HFFc6 (cell line): ENCODE measurements at regions not wholly inside any gene's neighbourhood (a gene's known extent, or its start where the extent isn't known, plus 50 kb on each side); places are given as distances from the start of the nearest gene placed in this dataset.

Source experiments
- DNase-seq: peaks from one replicate; pipeline ENCODE4 v3.0.0-alpha.2; 2018
- H3K27ac Mint-ChIP-seq: 2 replicates; pipeline ENCODE4 v1.8.0; 2020; ENCODE audit warnings: mild to moderate bottlenecking, mixed read lengths
- H3K27me3 Mint-ChIP-seq: 2 replicates; pipeline ENCODE4 v1.8.0; 2021; ENCODE audit warnings: mild to moderate bottlenecking, moderate library complexity, mixed read lengths; ENCODE audit not compliant: insufficient read depth
- H3K36me3 Mint-ChIP-seq: 2 replicates; pipeline ENCODE4 v1.8.0; 2021; ENCODE audit warnings: low read depth, mixed read lengths
- H3K4me1 Mint-ChIP-seq: 2 replicates; pipeline ENCODE4 v1.8.0; 2020; ENCODE audit warnings: low read depth, mixed read lengths
- H3K4me3 Mint-ChIP-seq: 2 replicates; pipeline ENCODE4 v1.8.0; 2020; ENCODE audit warnings: mild to moderate bottlenecking, moderate library complexity, mixed read lengths
- H3K9me3 Mint-ChIP-seq: 2 replicates; pipeline ENCODE4 v1.8.0; 2020; ENCODE audit warnings: mild to moderate bottlenecking, mixed read lengths
- TF ChIP-seq, protein P1 (sequence below): fragments of 200-600 bp; sonication (generic); IDR thresholded peaks from 2 replicates; pipeline ENCODE4 v1.5.0; 2021; ENCODE audit warnings: antibody characterized with exemption, mild to moderate bottlenecking

DNA sequence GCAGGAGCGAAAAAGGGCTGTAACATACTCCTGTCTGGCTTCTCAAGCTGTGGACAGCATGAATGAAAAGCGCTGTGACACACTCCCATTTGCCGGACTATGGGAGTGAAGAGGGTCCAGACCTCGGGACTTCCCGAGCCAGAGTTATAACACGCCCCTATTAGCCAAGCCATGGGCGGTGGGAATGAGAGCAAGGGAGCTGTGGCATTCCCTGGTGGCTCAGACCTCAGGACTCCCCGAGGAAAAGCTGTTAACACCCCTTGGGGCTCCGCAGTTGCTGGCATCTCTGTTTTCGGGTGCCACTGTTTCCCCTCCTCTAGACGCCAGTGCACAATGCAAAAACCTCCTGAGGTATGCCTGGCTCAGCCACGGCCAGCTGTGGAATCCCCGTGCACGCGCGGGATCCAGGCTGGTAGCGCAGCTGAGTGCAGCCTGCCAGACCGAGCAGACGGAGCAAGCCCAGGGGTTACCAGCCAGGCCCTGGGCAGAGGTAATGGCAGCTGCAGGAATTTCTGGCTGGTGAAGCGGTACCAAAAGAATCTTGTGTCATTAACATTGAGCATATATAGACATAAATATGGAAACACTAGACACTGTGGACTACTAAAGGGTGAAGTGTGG is 1534.6 kb upstream of the PRR20A start:
- Mint-ChIP-seq H3K36me3 (no peaks in the 10 kb centered on the region), H3K27me3 (no peaks in the 10 kb centered on the region), H3K4me3 (no peak overlapping the region), H3K4me1 (no peaks in the 10 kb centered on the region), H3K9me3 (peaks cover 14% of the 10 kb centered on the region), H3K27ac (no peak overlapping the region)
- DNase-seq, result no peak
- TF ChIP-seq, protein P1, sequence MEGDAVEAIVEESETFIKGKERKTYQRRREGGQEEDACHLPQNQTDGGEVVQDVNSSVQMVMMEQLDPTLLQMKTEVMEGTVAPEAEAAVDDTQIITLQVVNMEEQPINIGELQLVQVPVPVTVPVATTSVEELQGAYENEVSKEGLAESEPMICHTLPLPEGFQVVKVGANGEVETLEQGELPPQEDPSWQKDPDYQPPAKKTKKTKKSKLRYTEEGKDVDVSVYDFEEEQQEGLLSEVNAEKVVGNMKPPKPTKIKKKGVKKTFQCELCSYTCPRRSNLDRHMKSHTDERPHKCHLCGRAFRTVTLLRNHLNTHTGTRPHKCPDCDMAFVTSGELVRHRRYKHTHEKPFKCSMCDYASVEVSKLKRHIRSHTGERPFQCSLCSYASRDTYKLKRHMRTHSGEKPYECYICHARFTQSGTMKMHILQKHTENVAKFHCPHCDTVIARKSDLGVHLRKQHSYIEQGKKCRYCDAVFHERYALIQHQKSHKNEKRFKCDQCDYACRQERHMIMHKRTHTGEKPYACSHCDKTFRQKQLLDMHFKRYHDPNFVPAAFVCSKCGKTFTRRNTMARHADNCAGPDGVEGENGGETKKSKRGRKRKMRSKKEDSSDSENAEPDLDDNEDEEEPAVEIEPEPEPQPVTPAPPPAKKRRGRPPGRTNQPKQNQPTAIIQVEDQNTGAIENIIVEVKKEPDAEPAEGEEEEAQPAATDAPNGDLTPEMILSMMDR, result no peak

DNA sequence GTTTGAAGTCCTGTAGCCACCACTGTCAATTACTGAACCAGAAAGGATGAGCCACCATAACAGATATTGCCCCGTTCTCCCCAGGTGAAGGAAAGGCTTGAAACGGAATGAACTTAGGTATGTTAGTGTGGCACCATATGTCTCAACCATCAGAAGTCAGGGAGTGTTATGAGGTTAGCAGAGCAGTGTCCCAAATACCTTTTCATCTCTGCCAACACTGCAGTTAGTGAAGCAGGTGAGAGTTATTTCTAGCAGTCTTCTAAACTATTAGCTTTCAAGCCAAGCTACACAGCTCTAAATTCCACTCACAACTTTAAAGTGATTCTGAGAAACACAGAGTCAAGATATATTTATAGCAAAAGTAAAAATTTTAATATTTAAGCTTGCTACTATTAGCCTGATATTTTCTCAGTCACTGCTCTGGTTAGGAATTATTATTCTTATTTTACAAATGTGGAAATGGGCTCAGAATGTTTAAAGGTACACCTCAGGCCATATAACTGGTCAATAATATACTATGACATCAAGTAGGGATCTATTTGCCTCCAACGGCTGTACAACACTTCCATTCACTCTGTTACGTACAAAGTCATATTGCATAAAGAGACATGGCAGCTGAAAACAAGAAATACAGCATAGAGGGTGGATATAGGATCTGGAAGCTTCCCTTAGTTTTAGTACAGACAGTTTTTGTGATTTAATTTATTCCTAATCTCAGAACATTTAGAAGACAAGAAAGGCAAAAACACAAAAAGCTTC is 1527.1 kb upstream of the PRR20A start:
- Mint-ChIP-seq H3K4me3 (no peak overlapping the region), H3K9me3 (peaks cover 18% of the 10 kb centered on the region), H3K4me1 (no peaks in the 10 kb centered on the region), H3K27ac (no peak overlapping the region), H3K36me3 (no peaks in the 10 kb centered on the region; the same call in 1 of the 2 replicates), H3K27me3 (no peaks in the 10 kb centered on the region)
- no peak for DNase-seq
- TF ChIP-seq, protein P1, result no peak

DNA sequence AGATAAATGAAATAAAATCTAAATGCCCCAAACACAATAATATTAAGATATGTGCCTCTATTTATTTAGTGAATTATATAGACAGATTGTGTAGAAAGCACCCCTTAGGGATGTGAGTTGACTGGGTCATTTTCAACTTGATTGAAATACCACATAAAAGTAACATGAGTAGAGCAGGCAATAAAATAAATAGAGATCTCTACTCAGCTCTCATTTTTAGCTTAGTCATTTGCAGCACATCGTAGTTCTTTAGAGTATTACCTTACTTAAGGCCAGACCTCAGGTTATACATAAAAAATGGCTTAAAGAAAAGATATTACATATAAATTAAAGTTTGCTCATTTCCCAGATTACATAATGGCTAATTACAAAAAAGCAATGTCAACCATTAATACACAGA is 1525.6 kb upstream of the PRR20A start:
- Mint-ChIP-seq H3K27me3 (no peaks in the 10 kb centered on the region), H3K4me1 (no peaks in the 10 kb centered on the region), H3K4me3 (no peak overlapping the region), H3K27ac (no peak overlapping the region), H3K9me3 (peaks cover 21% of the 10 kb centered on the region), H3K36me3 (no peaks in the 10 kb centered on the region; the same call in 1 of the 2 replicates)
- TF ChIP-seq, protein P1, result no peak
- DNase-seq, result no peak

DNA sequence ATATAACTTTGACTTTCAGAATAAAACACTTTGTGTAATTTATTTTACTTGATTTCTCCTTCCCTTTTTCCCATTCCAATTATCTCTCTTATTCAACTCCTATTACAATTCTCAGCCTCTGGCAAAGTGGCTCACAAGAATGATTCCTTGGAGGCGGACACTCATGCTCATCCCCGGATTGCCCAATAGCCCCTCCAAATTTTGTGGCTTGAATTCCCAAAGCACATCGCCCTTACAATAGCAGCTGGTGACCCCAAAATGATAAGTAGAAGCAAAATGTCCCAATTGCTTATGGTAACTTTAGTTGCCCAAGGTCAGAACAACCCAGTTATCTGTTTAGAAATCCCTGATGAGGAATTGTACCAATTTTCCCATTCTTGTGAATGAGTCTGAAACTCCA is 1523.5 kb upstream of the PRR20A start:
- Mint-ChIP-seq H3K27ac (no peak overlapping the region), H3K27me3 (no peaks in the 10 kb centered on the region), H3K4me1 (no peaks in the 10 kb centered on the region), H3K4me3 (no peak overlapping the region), H3K36me3 (no peaks in the 10 kb centered on the region; the same call in 1 of the 2 replicates), H3K9me3 (peaks cover 17% of the 10 kb centered on the region)
- no peak for DNase-seq
- TF ChIP-seq, protein P1, result no peak

DNA sequence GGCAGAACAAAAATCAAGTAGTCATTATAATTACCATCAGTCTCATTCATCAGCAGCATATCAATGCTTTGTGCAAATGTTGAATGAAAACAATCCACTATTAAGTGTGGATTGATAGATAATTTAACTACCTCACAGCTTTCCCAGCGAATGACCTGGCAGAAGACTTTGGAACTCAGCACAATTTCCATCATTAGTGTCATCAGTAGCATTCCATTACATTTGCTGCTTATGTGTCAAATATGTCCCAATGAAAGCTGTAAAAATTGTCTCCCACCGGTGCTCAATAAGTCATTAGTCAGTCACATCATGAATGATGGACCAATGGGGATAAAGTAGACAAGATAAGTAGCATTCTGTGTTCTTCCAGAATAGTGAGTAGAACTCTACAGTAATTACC is 1513.5 kb upstream of the PRR20A start:
- H3K27me3 Mint-ChIP-seq, result no peaks in the 10 kb centered on the region
- H3K4me3 Mint-ChIP-seq, result no peak overlapping the region
- no peak for DNase-seq
- no peak overlapping the region for H3K27ac Mint-ChIP-seq
- no peaks in the 10 kb centered on the region for H3K4me1 Mint-ChIP-seq
- H3K9me3 Mint-ChIP-seq, result peaks cover 46% of the 10 kb centered on the region
- no peaks in the 10 kb centered on the region for H3K36me3 Mint-ChIP-seq
- TF ChIP-seq, protein P1, result no peak
